H1 (cell line): ENCODE measurements at regions not wholly inside any gene's neighbourhood (a gene's known extent, or its start where the extent isn't known, plus 50 kb on each side); places are given as distances from the start of the nearest gene placed in this dataset.

Source experiments
- BCL11A ChIP-seq, 2 experiments: IDR thresholded peaks; one replicate each; pipeline ENCODE4 v1.6.1; 2011; ENCODE audit warnings: low read depth in 2 of 2, low read length in 2 of 2, mild to moderate bottlenecking in 2 of 2
- CBX8 ChIP-seq: fragments of 300-800, 300-1000 bp; sonication (generic); IDR thresholded peaks from 2 replicates; pipeline ENCODE4 v1.7.1; 2016; ENCODE audit warnings: low read depth, low read length, borderline replicate concordance
- TBP ChIP-seq: IDR thresholded peaks from 2 replicates; pipeline ENCODE4 v1.6.1; 2011; ENCODE audit warnings: low read depth, low read length, improper control_type of control experiment
- YY1 ChIP-seq: IDR thresholded peaks from 2 replicates; pipeline ENCODE4 v1.6.1; 2011; ENCODE audit warnings: low read depth, mild to moderate bottlenecking, low read length

DNA sequence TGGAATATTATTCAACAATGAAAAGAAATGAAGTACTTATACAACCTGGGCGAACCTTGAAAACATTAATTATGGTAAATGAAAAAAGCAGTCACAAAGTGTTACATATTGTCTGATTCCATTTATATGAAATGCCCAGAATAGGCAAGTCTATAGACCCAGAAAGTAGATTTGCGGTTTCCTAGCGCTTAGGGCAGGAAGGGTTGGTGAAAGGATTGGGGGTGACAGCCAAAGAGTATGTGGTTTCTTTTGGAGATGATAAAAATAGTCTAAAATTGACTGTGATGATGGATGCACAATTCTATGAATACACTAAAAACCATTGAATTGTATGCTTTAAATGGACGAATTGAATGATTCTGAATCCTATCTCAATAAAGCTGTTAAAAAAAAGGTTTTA, 55.8 kb downstream of the RESF1 start (continued):
- TF ChIP-seq BCL11A (IDR thresholded peaks at IDR 0.05; ENCODE audit: low read depth in 2 of 2, low read length in 2 of 2) (no peak), YY1 (no peak), TBP (no peak), CBX8 (no peak)
